Endodermal cell (in vitro differentiated cells): ENCODE measurements at regions not wholly inside any gene's neighbourhood (a gene's known extent, or its start where the extent isn't known, plus 50 kb on each side); places are given as distances from the start of the nearest gene placed in this dataset.
"Not testable (repeated sequence)": the region's sequence is repeated elsewhere in the genome, so short reads cannot be mapped to it uniquely, and the experiment has no call there.

Source experiments
- DNase-seq: peaks from one replicate; pipeline ENCODE4 v3.0.0-alpha.2; 2017
- H3K27ac ChIP-seq: 2 replicates; pipeline ENCODE4 v1.5.1; 2013; ENCODE audit warnings: mild to moderate bottlenecking, low read depth, low read length, moderate library complexity
- H3K27me3 ChIP-seq: 2 replicates; pipeline ENCODE4 v1.6.1; 2013; ENCODE audit warnings: mild to moderate bottlenecking, low read length, moderate library complexity; ENCODE audit not compliant: insufficient read depth, control insufficient read depth, poor library complexity, severe bottlenecking
- H3K36me3 ChIP-seq: 2 replicates; pipeline ENCODE4 v1.7.0; 2013; ENCODE audit warnings: mild to moderate bottlenecking, low read length, moderate library complexity; ENCODE audit not compliant: control insufficient read depth, insufficient read depth
- H3K4me1 ChIP-seq: one replicate; pipeline ENCODE4 v1.7.0; 2013; ENCODE audit warnings: low read length; ENCODE audit not compliant: control insufficient read depth, insufficient read depth
- H3K4me3 ChIP-seq: 2 replicates; pipeline ENCODE4 v1.5.1; 2013; ENCODE audit warnings: mild to moderate bottlenecking, low read length, moderate library complexity
- H3K9ac ChIP-seq: 2 replicates; pipeline ENCODE4 v1.6.1; 2013; ENCODE audit warnings: mild to moderate bottlenecking, low read length, moderate library complexity; ENCODE audit not compliant: poor library complexity, severe bottlenecking; ENCODE audit errors: extremely low read depth
- H3K9me3 ChIP-seq: 2 replicates; pipeline ENCODE4 v1.6.1; 2013; ENCODE audit warnings: mild to moderate bottlenecking, low read length, moderate library complexity; ENCODE audit not compliant: control insufficient read depth
- H3K27ac Mint-ChIP-seq: 2 replicates; pipeline ENCODE4 v1.8.0; 2020; ENCODE audit warnings: mixed read lengths
- H3K27me3 Mint-ChIP-seq: 2 replicates; pipeline ENCODE4 v1.8.0; 2021; ENCODE audit warnings: mild to moderate bottlenecking, mixed read lengths; ENCODE audit not compliant: insufficient read depth
- H3K36me3 Mint-ChIP-seq: 2 replicates; pipeline ENCODE4 v1.8.0; 2020; ENCODE audit warnings: low read depth, mixed read lengths
- H3K4me1 Mint-ChIP-seq: 2 replicates; pipeline ENCODE4 v1.8.0; 2020; ENCODE audit warnings: mixed read lengths
- H3K4me3 Mint-ChIP-seq: 2 replicates; pipeline ENCODE4 v1.8.0; 2020; ENCODE audit warnings: mild to moderate bottlenecking, moderate library complexity, mixed read lengths
- H3K9me3 Mint-ChIP-seq: 2 replicates; pipeline ENCODE4 v1.8.0; 2020; ENCODE audit warnings: mild to moderate bottlenecking, mixed read lengths
- CTCF ChIP-seq: fragments of 200-600 bp; sonication (generic); conservative IDR thresholded peaks from 2 replicates; pipeline ENCODE4 v1.5.0; 2021; ENCODE audit warnings: antibody characterized with exemption, mild to moderate bottlenecking
- WGBS, 2 experiments: methylation state at CpG; one replicate each; pipeline versions ENCODE4 v1.1.5 to v1.1.7; 2013; ENCODE audit warnings: missing lambda C conversion rate in 2 of 2, mixed read lengths in 1 of 2; ENCODE audit not compliant: insufficient coverage in 1 of 2, insufficient read length in 1 of 2; 5-methylcytosine and 5-hydroxymethylcytosine counted together

GRCh38 chr11:98068251-98068650 is 952.5 kb upstream of the CNTN5 start:
- no peak overlapping the region for H3K4me3 Mint-ChIP-seq
- H3K36me3 Mint-ChIP-seq, result no peaks in the 10 kb centered on the region
- no peaks in the 10 kb centered on the region for H3K9me3 Mint-ChIP-seq
- no peak overlapping the region for H3K9ac ChIP-seq
- H3K27me3 Mint-ChIP-seq, result no peaks in the 10 kb centered on the region
- H3K4me1 Mint-ChIP-seq, result peaks cover 3% of the 10 kb centered on the region
- H3K27me3 ChIP-seq, result no peaks in the 10 kb centered on the region
- no peaks in the 10 kb centered on the region for H3K36me3 ChIP-seq
- no peak for DNase-seq
- no peak for TF ChIP-seq CTCF
- no peak overlapping the region for H3K4me3 ChIP-seq
- no peak overlapping the region for H3K27ac ChIP-seq
- WGBS, 2 experiments, result 87 to 100% methylated on average over 1 of the region's 1 CpG
- H3K4me1 ChIP-seq, result no peaks in the 10 kb centered on the region
- no peak overlapping the region for H3K27ac Mint-ChIP-seq
- H3K9me3 ChIP-seq, result no peaks in the 10 kb centered on the region

GRCh38 chr11:98069147-98069546 is 951.6 kb upstream of the CNTN5 start:
- H3K27ac ChIP-seq, H3K4me1 ChIP-seq, H3K27me3 Mint-ChIP-seq, H3K27me3 ChIP-seq, H3K9me3 Mint-ChIP-seq, H3K27ac Mint-ChIP-seq, H3K9ac ChIP-seq, H3K36me3 ChIP-seq, DNase-seq, H3K4me3 Mint-ChIP-seq, H3K4me3 ChIP-seq, H3K36me3 Mint-ChIP-seq, H3K4me1 Mint-ChIP-seq, H3K9me3 ChIP-seq: not testable (repeated sequence)
- 87 to 90% methylated on average over 16 of the region's 16 CpGs for WGBS, 2 experiments

- no peak for DNase-seq
- Histone ChIP-seq H3K36me3 (no peaks in the 10 kb centered on the region), H3K27me3 (no peaks in the 10 kb centered on the region), H3K9ac (no peak overlapping the region), H3K9me3 (no peaks in the 10 kb centered on the region), H3K4me3 (no peak overlapping the region), H3K27ac (no peak overlapping the region), H3K4me1 (no peaks in the 10 kb centered on the region)
- no peaks in the 10 kb centered on the region for H3K27me3 Mint-ChIP-seq
- no peak overlapping the region for H3K4me3 Mint-ChIP-seq
- H3K36me3 Mint-ChIP-seq, result no peaks in the 10 kb centered on the region
- no peaks in the 10 kb centered on the region for H3K9me3 Mint-ChIP-seq
- WGBS, 2 experiments, result 87 to 89% methylated on average over 10 to 13 of the region's 13 CpGs
- peaks cover 3% of the 10 kb centered on the region for H3K4me1 Mint-ChIP-seq
- H3K27ac Mint-ChIP-seq, result no peak overlapping the region
- TF ChIP-seq CTCF, result no peak
Measured at GRCh38 chr11:98069861-98070260, 950.9 kb upstream of the CNTN5 start.

- Histone ChIP-seq H3K36me3 (no peaks in the 10 kb centered on the region), H3K9me3 (no peaks in the 10 kb centered on the region), H3K27ac (no peak overlapping the region), H3K4me1 (no peaks in the 10 kb centered on the region), H3K9ac (no peak overlapping the region), H3K4me3 (no peak overlapping the region), H3K27me3 (no peaks in the 10 kb centered on the region)
- 83 to 100% methylated on average over 1 to 3 of the region's 3 CpGs for WGBS, 2 experiments
- TF ChIP-seq CTCF, result no peak
- H3K36me3 Mint-ChIP-seq, result no peaks in the 10 kb centered on the region
- no peak overlapping the region for H3K27ac Mint-ChIP-seq
- H3K4me1 Mint-ChIP-seq, result no peaks in the 10 kb centered on the region
- no peak overlapping the region for H3K4me3 Mint-ChIP-seq
- no peaks in the 10 kb centered on the region for H3K9me3 Mint-ChIP-seq
- H3K27me3 Mint-ChIP-seq, result no peaks in the 10 kb centered on the region
- no peak for DNase-seq
Measured at GRCh38 chr11:98090861-98091505, 929.8 kb upstream of the CNTN5 start.
